ENCODE measurements at regions not wholly inside any gene's neighbourhood (a gene's known extent, or its start where the extent isn't known, plus 50 kb on each side); places are given as distances from the start of the nearest gene placed in this dataset.

DNA sequence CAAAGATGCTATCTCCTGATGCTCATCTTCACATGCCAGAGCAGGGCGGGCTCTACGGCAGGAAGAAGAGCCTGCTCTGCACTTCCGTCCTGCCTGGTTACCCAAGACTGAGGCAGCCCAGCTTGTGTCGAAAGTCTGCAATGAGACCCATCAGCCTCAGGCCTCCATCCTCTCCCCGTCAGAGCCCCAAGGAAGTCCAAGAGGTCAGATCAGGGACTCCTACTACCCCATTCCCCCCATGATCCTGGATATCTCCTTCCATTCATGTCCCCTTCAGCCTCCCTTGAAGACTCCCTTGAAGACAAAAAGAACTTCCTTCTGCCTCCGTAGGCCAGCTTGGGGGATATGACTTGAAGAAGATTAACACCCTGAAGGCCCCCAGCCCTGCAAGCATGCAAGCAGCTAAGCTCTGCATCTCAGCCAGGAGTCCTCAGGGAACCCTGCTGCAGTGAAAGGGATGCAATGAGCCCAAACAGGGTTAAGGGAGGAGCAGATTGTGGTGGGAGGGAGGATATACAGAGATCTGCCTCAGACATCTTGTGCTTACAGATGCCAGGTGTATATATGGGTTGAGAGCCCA lies 85.6 kb downstream of the TRIM29 start:
- H3K36me3 ChIP-seq (ENCODE audit: insufficient read depth, low read length), result no peaks in the 10 kb centered on the region
- no peak overlapping the region for H3K4me3 ChIP-seq (ENCODE audit: low read depth, low read length, poor library complexity, severe bottlenecking)
- no peak overlapping the region for H3K9ac ChIP-seq (ENCODE audit: low read length)
- H2AFZ ChIP-seq (ENCODE audit: low read length), result no peak overlapping the region
- no peak overlapping the region for H3K4me2 ChIP-seq (ENCODE audit: low read length)
- H3K9me2 ChIP-seq (ENCODE audit: low read depth, low read length), result no peaks in the 10 kb centered on the region
- no peaks in the 10 kb centered on the region for H3F3A ChIP-seq (ENCODE audit: insufficient read depth, low read length)
- no peaks in the 10 kb centered on the region for H3K79me2 ChIP-seq (ENCODE audit: insufficient read depth, low read length)
- H3K27ac ChIP-seq (ENCODE audit: low read depth, low read length, poor library complexity, severe bottlenecking), result no peak overlapping the region
- no peaks in the 10 kb centered on the region for H3K4me1 ChIP-seq (ENCODE audit: insufficient read depth, low read length, severe bottlenecking)
- no peaks in the 10 kb centered on the region for H4K20me1 ChIP-seq (ENCODE audit: insufficient read depth, low read length)
- no peaks in the 10 kb centered on the region for H3K27me3 ChIP-seq (ENCODE audit: insufficient read depth, low read length)
- no peaks in the 10 kb centered on the region for H3K9me3 ChIP-seq (ENCODE audit: low read length)
- TF ChIP-seq, protein P1, sequence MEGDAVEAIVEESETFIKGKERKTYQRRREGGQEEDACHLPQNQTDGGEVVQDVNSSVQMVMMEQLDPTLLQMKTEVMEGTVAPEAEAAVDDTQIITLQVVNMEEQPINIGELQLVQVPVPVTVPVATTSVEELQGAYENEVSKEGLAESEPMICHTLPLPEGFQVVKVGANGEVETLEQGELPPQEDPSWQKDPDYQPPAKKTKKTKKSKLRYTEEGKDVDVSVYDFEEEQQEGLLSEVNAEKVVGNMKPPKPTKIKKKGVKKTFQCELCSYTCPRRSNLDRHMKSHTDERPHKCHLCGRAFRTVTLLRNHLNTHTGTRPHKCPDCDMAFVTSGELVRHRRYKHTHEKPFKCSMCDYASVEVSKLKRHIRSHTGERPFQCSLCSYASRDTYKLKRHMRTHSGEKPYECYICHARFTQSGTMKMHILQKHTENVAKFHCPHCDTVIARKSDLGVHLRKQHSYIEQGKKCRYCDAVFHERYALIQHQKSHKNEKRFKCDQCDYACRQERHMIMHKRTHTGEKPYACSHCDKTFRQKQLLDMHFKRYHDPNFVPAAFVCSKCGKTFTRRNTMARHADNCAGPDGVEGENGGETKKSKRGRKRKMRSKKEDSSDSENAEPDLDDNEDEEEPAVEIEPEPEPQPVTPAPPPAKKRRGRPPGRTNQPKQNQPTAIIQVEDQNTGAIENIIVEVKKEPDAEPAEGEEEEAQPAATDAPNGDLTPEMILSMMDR (IDR thresholded peaks at IDR 0.05; ENCODE audit: low read length), result no peak
- no peak for TF ChIP-seq EZH2 (IDR thresholded peaks at IDR 0.05; ENCODE audit: borderline replicate concordance, low read length)

DNA sequence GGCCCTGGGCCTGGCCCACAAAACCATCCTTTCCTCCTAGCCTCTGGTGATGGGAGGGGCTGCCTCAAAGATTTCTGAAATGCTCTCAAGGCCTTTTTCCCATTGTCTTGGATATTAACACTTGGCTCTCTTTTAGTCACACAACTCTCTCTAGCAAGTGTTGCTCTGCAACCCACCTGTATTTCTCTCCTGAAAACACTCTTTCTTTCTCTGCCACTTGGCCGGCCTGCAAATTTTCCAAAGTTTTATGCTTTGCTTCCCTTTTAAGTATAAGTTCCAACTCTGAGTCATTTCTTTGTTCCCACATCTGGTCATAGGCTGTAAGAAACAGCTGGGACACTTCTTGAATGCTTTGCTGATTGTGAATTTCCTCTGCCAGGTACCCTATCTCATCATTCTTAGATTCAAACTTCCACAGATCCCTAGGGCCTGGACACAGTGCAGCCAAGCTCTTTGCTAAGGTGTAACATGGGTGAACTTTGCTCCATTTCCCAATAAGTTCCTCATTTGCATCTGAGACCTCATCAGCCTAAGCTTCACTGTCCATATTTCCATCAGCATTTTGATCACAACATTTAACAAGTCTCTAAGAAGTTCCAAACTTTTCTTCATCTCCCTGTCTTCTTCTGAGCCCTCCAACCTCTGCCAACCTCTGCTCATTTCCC lies 93.8 kb downstream of the TRIM29 start:
- H3F3A ChIP-seq (ENCODE audit: insufficient read depth, low read length), result no peaks in the 10 kb centered on the region
- no peaks in the 10 kb centered on the region for H3K36me3 ChIP-seq (ENCODE audit: insufficient read depth, low read length)
- H3K79me2 ChIP-seq (ENCODE audit: insufficient read depth, low read length), result no peaks in the 10 kb centered on the region
- no peak overlapping the region for H3K9ac ChIP-seq (ENCODE audit: low read length)
- H2AFZ ChIP-seq (ENCODE audit: low read length), result no peak overlapping the region
- TF ChIP-seq EZH2 (IDR thresholded peaks at IDR 0.05; ENCODE audit: borderline replicate concordance, low read length), result no peak
- no peak overlapping the region for H3K27ac ChIP-seq (ENCODE audit: low read depth, low read length, poor library complexity, severe bottlenecking)
- H3K4me3 ChIP-seq (ENCODE audit: low read depth, low read length, poor library complexity, severe bottlenecking), result no peak overlapping the region
- H3K4me1 ChIP-seq (ENCODE audit: insufficient read depth, low read length, severe bottlenecking), result no peaks in the 10 kb centered on the region
- H4K20me1 ChIP-seq (ENCODE audit: insufficient read depth, low read length), result no peaks in the 10 kb centered on the region
- H3K9me3 ChIP-seq (ENCODE audit: low read length), result no peaks in the 10 kb centered on the region
- no peak overlapping the region for H3K4me2 ChIP-seq (ENCODE audit: low read length)
- H3K27me3 ChIP-seq (ENCODE audit: insufficient read depth, low read length), result no peaks in the 10 kb centered on the region
- H3K9me2 ChIP-seq (ENCODE audit: low read depth, low read length), result no peaks in the 10 kb centered on the region

DNA sequence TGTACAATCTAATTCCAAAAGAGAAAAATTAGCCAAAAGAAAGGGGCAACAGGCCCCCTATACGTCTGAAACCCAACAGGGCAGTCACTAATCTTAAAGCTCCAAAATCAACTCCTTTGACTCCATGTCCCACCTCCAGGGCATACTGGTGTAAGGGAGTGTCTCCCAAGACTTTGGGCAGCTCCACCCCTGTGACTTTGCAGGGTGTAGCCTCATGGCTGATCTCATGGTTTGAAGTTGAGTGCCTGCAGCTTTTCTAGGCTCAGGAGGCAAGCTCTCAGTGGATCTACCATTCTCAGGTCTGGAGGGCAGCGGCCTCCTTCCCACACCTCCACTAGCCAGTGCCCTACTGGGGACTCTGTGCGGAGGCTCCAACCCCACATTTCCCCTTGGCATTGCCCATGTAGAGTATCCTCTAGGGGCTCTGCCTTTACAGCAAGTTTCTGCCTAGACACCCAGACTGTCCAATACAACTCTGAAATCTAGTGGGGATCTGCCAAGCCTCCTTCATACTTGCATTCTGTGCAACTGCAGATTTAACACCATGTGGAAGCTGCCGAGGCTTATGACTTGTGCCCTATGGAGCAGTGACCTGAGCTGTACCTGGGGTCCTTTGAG lies 94.5 kb downstream of the TRIM29 start:
- Histone ChIP-seq H3K4me3 (ENCODE audit: low read depth, low read length, poor library complexity, severe bottlenecking) (no peak overlapping the region), H3K27ac (ENCODE audit: low read depth, low read length, poor library complexity, severe bottlenecking) (no peak overlapping the region), H3K9me2 (ENCODE audit: low read depth, low read length) (no peaks in the 10 kb centered on the region), H3K4me2 (ENCODE audit: low read length) (no peak overlapping the region), H3K36me3 (ENCODE audit: insufficient read depth, low read length) (no peaks in the 10 kb centered on the region), H3K9ac (ENCODE audit: low read length) (no peak overlapping the region), H3K79me2 (ENCODE audit: insufficient read depth, low read length) (no peaks in the 10 kb centered on the region), H2AFZ (ENCODE audit: low read length) (no peak overlapping the region), H3F3A (ENCODE audit: insufficient read depth, low read length) (no peaks in the 10 kb centered on the region), H3K9me3 (ENCODE audit: low read length) (no peaks in the 10 kb centered on the region), H3K27me3 (ENCODE audit: insufficient read depth, low read length) (no peaks in the 10 kb centered on the region), H4K20me1 (ENCODE audit: insufficient read depth, low read length) (no peaks in the 10 kb centered on the region), H3K4me1 (ENCODE audit: insufficient read depth, low read length, severe bottlenecking) (no peaks in the 10 kb centered on the region)
- TF ChIP-seq, protein P1 (IDR thresholded peaks at IDR 0.05; ENCODE audit: low read length), result no peak
- no peak for TF ChIP-seq EZH2 (IDR thresholded peaks at IDR 0.05; ENCODE audit: borderline replicate concordance, low read length)

Data from OCI-LY1 (cell line).